Germinal center (tissue), 1 donor: ENCODE measurements at regions not wholly inside any gene's neighbourhood (a gene's known extent, or its start where the extent isn't known, plus 50 kb on each side); places are given as distances from the start of the nearest gene placed in this dataset.
"Not testable (repeated sequence)": the region's sequence is repeated elsewhere in the genome, so short reads cannot be mapped to it uniquely, and the experiment has no call there.

Source experiments
- DNase-seq: peaks from one replicate; pipeline ENCODE4 v3.0.0; 2012; ENCODE audit warnings: mixed read lengths, low spot score

GRCh38 chr13:67557118-67557517, 327.0 kb upstream of the PCDH9 start:
- DNase-seq = no peak

DNA sequence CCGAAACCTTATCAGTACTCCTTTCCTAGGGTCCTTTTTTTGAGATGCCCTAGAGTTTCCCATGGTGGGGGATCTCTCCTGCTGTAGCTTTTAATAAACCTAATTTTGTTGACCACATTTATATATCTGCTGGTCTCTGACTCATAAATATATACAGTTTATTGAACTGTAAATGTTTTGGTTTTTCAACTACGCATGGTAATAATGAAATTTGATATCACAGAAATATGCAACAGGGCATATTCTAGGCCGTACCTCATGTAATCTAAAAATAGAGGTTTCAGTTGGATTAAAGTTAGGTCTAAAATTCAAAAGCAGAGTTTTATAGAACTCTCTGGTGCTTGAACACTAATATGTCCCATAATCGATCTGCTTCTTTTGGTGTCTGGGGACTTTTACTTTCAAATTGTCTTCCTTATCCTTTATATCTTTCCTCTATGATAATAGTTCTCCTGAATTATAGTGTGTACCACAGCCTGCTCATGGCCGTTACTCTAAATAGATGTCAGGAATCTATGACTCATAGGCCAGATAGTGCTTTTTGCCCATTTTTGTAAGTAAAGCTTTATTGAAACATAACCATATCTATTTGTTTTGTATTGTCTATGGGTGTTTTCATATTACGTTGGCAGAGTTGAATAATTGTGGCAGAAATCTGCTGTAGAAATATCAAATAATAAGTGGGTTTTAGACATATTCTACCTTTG, 324.8 kb upstream of the PCDH9 start:
- no peak for DNase-seq

- no peak for DNase-seq
These were observed 324.1 kb upstream of the PCDH9 start for GRCh38 chr13:67554286-67554685.

- DNase-seq = no peak
These were observed 319.2 kb upstream of the PCDH9 start for GRCh38 chr13:67549331-67549730.

DNA sequence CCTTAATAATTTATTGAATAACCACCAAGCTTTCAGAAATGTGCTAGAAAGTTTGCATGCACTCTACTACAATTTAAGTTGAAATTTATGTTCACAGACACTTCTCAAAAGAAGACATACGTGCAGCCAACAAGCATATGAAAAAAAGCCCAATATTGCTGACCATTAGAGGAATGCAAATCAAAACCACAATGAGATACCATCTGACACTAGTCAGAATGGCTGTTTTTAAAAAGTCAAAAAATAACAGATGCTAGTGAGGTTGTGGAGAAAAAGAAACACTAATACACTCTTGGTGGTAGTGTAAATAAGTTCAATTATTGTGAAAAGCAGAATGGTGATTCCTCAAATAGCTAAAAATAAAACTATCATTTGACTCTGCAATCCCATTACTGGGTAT, 308.8 kb upstream of the PCDH9 start:
- DNase-seq = no peak

- DNase-seq = no peak
These were observed 290.8 kb upstream of the PCDH9 start for GRCh38 chr13:67520886-67521285.

DNA sequence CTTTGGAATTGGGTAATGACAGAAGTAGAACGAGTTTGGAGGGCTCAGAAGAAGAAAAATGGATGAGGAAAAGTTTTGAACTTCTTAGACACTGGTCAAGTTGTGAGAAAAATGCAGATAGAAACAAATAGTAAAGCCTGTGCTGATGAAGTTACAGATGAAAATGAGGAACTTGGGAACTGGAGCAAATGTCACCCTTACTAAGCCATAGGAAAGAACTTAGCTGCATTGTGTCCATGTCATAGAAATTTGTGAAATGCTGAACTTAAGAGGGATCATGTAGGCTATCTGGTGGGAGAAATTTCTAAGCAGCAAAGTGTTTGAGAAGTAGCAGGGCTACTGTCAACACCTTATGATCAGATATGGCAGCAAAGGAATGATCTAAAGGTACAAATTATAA, 289.2 kb upstream of the PCDH9 start:
- no peak for DNase-seq

DNA sequence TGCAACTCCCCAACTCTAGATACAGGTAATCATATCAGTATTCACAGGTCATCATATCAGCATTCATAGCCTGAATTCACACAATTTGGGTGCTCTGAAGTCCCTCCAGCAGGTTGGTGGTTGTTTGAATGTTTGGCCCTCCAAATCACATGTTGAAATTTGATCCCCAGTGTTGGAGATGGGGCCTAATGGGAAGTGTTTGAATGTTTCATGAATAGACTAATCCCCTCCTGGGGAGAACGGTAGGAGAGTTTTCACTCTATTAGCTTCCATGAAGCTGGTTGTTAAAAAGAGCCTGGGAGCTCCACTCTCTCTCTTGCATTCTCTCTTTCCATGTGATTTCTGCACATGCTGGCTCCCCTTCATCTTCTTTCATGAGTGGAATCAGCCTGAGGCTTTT, 288.6 kb upstream of the PCDH9 start:
- DNase-seq = no peak

DNA sequence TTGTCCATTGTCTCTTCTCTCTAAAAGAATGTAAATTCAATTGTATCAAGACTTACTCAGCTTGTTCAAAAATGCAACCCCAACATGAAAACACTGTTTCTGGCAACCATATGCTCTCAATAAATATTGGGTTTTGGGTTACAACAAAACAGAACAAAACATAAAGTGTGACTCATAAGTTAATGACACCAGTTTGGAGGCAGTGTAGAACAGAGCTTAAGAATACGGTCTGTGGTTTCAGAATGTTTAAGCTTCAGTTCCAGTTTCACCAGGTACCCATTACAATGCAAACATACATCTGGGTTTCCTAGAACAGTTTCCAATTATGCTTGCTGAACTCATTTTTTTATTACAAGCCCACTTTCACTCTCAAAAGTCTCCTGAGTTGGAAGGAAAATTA, 285.8 kb upstream of the PCDH9 start:
- no peak for DNase-seq

GRCh38 chr13:67509018-67509417, 278.9 kb upstream of the PCDH9 start:
- DNase-seq = no peak

GRCh38 chr13:67508275-67508674, 278.1 kb upstream of the PCDH9 start:
- not testable (repeated sequence) for DNase-seq

GRCh38 chr13:67506407-67506806, 276.3 kb upstream of the PCDH9 start:
- DNase-seq = no peak

DNA sequence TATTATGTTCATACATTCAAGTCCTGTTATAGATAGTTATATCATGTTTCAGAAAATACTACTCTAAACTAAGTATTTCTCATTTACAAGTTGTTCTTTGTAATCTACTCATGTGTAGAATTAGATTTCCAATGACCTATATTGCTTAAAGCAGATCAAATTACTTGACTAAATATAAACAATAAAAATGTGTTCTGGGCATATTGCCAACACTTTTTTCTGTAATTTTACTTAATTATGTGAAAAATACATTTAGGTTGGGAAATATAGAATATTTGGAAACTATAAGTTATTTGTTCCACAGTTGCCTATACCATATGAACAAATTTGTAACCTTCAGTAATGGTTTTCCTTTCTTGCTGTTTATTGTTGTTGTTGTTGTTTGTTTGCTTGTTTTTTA, 275.2 kb upstream of the PCDH9 start:
- DNase-seq = no peak

- no peak for DNase-seq
These were observed 268.8 kb upstream of the PCDH9 start for GRCh38 chr13:67498948-67499347.

- no peak for DNase-seq
These were observed 263.7 kb upstream of the PCDH9 start for GRCh38 chr13:67493835-67494234.

DNA sequence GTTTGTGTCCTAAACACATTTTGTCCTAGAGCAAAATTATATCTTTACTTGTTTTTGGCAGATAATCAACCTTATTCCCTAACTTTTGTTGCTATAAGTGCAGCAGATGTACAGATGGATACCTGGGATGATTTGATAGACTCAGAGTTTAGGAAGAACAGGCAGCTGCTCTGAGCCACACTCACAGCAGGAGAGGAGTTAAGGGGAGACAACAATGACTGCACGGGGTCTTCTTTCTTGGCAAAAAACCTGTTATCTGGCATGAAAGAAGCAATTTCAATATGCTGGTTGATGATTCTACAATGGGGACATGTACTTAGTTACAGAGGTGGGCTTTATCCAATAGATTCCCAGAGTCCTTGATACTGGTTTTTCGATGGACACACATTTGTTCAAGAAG, 258.9 kb upstream of the PCDH9 start:
- DNase-seq = no peak

- no peak for DNase-seq
These were observed 251.3 kb upstream of the PCDH9 start for GRCh38 chr13:67481445-67481844.

DNA sequence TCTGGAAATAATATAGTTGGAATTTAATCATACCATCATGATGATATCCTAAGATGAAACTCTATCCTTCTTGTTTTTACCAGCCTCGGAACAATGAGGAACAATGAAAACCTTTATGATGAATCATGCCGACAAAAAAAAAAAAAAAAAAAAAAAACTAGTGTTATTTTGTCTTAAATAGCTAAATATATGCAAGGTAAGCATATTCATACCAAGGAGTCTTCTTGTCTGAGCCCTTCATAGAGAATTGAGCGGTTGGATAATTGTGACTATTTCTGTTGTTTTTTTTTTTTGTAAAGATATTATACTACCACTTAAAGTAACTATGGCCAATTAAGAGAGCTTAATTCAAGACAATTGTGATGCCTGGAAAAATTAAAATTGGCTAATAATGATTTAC, 244.0 kb upstream of the PCDH9 start:
- no peak for DNase-seq

DNA sequence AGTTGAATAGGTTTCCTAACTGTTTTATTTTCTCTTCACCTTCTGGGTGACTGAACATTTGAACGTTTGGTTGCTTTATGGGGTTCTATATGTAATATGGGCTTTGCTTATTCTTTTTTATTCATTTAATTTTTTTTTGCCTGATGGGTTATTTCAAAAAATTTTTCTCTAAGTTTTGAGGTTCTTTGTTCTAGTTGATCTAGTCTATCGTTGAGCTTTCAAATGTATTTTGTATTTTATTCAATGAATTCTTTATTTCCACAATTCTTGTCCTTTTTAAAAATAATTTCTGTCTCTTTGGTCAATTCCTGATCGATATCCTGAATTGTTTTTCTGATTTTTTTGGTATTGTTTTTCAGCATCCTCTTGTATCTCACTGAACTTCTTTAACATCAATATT, 239.5 kb upstream of the PCDH9 start:
- no peak for DNase-seq

- no peak for DNase-seq
These were observed 236.4 kb upstream of the PCDH9 start for GRCh38 chr13:67466569-67466968.

GRCh38 chr13:67464154-67464553, 234.0 kb upstream of the PCDH9 start:
- DNase-seq = no peak

DNA sequence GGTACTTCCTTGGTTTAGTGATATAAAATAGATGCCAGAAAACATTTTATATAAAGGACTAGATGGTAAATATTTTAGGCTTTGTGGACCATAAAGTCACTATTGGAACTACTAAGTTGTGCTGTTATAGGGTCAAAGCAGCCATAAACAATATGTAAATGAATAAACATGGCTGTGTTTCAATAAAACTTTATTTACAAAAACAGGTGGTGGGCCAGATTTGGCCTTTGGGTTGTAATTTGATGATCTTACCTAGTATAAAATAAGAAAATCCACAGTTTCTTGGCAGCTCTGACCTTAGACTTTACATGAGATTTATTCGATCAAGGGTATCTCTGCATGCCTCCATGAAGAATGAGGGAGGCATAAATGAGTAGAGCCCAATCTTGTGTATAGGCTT, 232.0 kb upstream of the PCDH9 start:
- DNase-seq = no peak

DNA sequence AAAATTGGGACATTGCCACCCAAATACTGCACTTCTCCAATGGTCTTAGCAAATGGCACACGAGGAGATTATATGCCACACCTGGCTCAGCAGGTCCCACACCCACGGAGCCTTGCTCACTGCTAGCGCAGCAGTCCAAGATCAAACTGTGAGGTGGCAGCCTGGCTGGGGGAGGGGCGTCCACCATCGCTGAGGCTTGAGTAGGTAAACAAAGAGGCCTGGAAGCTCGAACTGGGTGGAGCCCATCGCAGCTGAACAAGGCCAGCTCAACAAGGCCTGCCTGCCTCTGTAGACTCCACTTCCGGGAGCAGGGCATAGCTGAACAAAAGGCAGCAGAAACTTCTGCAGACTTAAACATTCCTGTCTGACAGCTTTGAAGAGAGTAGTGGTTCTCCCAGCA, 222.4 kb upstream of the PCDH9 start:
- not testable (repeated sequence) for DNase-seq

- no peak for DNase-seq
These were observed 215.3 kb upstream of the PCDH9 start for GRCh38 chr13:67445436-67445835.

- no peak for DNase-seq
These were observed 213.8 kb upstream of the PCDH9 start for GRCh38 chr13:67443923-67444322.
